DND-41 (cell line): ENCODE measurements at regions not wholly inside any gene's neighbourhood (a gene's known extent, or its start where the extent isn't known, plus 50 kb on each side); places are given as distances from the start of the nearest gene placed in this dataset.

Experiments used
- EZH2 ChIP-seq: IDR thresholded peaks from 3 replicates; pipeline ENCODE4 v1.6.1; 2012; ENCODE audit warnings: borderline replicate concordance, low read depth, mild to moderate bottlenecking, moderate library complexity, low read length, inconsistent platforms; ENCODE audit not compliant: severe bottlenecking
- TF ChIP-seq, protein P1 (sequence below): IDR thresholded peaks from 2 replicates; pipeline ENCODE4 v1.5.1; 2012; ENCODE audit warnings: borderline replicate concordance, low read length, moderate library complexity, mild to moderate bottlenecking; ENCODE audit not compliant: poor library complexity, severe bottlenecking; ENCODE audit errors: extremely low read depth

DNA sequence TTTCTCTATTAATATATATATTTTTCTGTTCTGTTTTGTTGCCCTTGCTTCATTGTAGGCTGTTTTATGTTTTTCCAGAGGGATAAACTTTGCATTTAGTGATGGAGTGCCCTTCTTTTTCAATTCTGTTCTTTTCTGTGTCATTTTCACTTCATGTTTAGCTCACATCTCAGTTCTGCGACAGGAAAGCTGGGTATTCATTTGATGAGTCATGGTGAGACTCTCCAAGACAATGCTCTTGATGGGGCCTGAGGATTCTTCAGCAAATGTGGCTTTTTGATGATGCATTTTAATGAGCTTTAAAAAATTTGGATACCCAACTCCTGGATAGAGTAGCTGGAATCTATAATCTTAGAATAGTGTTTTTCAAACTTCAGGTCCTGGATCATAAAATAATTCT, 56.5 kb upstream of the SPATA31D4 start:
- TF ChIP-seq, protein P1, sequence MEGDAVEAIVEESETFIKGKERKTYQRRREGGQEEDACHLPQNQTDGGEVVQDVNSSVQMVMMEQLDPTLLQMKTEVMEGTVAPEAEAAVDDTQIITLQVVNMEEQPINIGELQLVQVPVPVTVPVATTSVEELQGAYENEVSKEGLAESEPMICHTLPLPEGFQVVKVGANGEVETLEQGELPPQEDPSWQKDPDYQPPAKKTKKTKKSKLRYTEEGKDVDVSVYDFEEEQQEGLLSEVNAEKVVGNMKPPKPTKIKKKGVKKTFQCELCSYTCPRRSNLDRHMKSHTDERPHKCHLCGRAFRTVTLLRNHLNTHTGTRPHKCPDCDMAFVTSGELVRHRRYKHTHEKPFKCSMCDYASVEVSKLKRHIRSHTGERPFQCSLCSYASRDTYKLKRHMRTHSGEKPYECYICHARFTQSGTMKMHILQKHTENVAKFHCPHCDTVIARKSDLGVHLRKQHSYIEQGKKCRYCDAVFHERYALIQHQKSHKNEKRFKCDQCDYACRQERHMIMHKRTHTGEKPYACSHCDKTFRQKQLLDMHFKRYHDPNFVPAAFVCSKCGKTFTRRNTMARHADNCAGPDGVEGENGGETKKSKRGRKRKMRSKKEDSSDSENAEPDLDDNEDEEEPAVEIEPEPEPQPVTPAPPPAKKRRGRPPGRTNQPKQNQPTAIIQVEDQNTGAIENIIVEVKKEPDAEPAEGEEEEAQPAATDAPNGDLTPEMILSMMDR = no peak
- TF ChIP-seq EZH2 = no peak
